Peyer's patch (tissue), 4 donors: ENCODE measurements at regions not wholly inside any gene's neighbourhood (a gene's known extent, or its start where the extent isn't known, plus 50 kb on each side); places are given as distances from the start of the nearest gene placed in this dataset.

Experiments
- CTCF ChIP-seq, 6 experiments: fragments of 450-650 bp in 4 of 6; fragments of 200-600 bp in 2 of 6; sonication (generic) in 1 of 6; IDR thresholded peaks; one replicate each; pipeline ENCODE4 v1.5.1; 2017 to 2019; ENCODE audit warnings: antibody characterized with exemption in 6 of 6, mild to moderate bottlenecking in 3 of 6, moderate library complexity in 1 of 6
- POLR2A ChIP-seq, 2 donors: fragments of 450-650 bp; IDR thresholded peaks; one replicate each; pipeline ENCODE4 v1.5.1; 2017; ENCODE audit warnings: antibody characterized with exemption in 2 of 2, mild to moderate bottlenecking in 2 of 2, moderate library complexity in 2 of 2

DNA sequence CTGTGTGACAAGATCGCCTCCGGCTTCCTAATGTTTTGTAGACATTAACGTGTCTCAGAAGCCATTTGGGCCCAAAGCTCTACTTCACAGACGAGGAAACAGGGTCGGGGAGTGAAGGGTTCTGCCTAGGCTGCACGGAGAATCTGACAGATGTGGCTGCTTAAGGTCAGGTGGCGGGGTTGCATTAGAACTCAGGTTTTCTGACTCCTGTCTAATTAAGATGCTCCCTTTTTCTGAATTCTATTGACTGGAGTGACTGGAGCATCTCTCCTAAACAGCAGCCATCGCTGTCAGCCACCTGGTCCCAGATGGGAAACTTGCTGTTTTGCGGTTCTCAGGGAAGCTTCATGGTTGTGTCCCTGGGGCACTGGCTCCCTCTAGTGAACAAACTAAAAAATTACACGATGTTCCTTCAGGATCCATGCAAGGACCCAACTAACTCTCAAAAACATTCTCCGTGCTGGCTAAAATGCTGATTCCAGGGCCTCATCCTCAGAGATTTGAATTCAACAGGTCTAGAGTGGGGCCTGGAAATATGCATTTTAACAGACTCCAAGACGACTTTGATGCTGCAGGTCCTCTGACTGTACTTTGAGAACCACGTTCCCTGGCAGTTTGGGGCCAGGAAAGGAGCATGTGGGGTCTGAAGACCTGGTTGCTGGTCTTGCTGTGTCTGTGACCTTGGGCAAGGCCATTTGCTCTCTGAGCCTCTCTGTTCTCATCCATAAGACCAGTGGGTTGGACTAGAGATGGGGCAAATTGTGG is 117.4 kb downstream of the IRF8 start:
- TF ChIP-seq CTCF (IDR thresholded peaks at IDR 0.05) (peak; percentile 59 to 88 (median 86)), POLR2A (IDR thresholded peaks at IDR 0.05) (no peak)
